ENCODE measurements at regions not wholly inside any gene's neighbourhood (a gene's known extent, or its start where the extent isn't known, plus 50 kb on each side); places are given as distances from the start of the nearest gene placed in this dataset.

DNA sequence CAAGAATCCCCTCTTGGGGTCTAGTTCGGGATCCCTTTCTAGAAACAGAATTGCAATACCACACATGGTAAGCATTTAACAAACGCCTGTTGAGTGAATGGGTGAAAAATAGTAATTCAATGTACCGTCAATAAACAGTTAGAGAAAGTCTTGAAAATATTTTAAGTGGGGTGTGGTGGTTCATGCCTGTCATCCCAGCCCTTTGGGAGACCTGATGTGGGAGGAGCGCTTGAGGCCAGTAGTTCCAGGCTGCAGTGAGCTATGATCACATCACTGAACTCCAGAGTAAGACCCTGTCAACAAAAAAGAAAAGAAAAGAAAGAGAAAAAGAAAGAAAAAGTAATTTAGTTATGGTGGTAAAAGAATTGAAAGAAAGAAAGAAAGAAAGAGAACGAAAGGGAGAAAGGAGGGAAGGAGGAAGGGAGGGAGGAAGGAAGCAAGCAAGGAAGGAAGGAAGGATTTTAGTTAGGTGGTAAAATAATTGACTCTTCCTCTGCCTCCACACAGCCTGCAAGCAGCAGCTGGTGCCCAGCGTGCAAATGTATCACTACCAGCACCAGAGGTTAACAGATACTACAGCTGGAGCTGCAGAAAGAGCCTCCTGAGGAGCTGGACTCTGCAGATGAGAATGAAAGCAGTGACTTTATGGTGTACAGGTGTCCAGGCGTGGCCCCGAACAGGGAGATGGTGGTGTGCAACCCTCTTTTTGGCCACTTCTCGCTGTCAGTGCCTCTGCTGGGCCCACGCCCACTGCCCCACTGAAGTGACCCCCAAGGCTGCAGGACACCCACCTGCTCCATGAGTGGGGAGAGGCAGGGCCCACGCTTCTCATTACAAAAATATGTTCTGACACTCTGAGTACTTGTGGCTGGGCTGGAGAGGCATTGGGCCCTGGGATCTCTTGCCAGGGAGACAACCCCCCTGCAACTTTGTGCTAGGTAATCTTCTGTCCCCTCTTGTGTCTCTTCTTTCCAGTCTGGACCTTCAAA is 135.4 kb downstream of the BAMBI start:
- DNase-seq: no peak

DNA sequence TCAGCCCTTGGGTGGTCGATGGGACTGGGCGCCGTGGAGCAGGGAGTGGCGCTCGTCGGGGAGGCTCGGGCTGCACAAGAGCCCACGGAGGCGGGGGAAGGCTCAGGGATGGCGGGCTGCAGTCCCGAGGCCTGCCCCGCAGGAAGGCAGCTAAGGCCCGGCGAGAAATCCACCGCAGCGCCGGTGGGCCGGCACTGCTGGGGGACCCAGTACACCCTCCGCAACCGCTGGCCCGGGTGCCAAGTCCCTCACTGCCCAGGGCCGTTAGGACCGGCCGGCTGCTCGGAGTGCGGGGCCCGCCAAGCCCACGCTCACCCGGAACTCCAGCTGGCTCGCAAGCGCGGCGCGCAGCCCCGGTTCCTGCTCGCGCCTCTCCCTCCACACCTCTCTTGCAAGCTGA is 138.4 kb downstream of the BAMBI start:
- DNase-seq: no peak

DNA sequence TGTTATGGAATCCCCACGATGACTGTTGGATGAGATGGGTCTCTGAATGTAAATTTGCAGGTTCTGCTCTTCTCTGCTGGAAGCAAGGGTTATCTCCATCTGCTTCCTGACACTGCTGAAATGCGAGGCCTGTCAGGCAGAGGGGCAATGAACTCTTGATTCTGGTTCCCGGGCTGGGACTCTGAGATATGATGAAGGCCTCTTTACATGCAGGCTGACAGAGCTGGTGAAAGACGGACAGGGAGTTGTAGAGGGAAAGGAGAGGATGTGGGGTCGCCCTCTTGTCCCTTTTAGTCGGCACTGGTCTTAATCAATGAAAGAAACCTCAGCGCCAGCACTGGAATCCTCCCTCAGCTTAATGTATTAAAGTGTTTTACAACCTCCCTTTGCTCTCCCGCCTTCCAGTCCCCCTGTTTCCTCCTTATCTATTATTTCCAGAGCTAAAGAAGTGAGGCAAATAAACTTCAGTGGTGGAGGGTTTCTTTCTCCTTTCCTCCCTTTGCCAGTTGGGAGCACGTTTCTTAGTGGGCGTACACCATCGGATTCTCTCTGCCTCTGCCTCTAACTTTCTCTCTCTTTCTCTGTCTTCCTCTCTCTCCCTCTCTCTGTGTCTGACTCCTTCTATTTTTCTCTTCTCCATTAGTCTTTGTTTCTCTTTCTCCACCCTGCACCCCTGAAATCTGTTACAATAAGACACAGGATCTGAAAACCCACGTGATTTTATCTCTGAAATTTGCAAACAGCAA is 145.6 kb downstream of the BAMBI start:
- no peak for DNase-seq

- DNase-seq: no peak
Observed at GRCh38 chr10:28823501-28824075, 146.3 kb downstream of the BAMBI start.

DNA sequence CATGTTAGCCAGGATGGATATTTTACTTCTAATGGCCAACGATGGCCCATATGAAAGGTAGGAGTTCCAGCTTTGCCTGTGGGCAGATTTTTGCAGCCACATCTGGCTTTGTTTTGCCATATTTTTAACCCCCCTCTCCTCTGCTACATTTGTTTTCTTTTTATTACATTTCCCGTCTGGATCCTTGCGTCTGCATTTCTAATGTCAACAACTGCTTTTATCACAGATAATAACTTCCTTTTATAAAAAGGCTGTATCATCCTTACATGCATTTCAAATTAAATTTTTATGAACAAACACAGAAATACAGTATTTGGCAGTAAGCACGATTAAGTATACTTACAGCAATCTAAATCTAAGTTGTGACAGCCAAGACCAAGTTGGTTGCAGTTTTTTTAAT is 156.0 kb downstream of the BAMBI start:
- DNase-seq: no peak

- no peak for DNase-seq
Observed at GRCh38 chr10:28836435-28836743, 159.1 kb downstream of the BAMBI start.

DNA sequence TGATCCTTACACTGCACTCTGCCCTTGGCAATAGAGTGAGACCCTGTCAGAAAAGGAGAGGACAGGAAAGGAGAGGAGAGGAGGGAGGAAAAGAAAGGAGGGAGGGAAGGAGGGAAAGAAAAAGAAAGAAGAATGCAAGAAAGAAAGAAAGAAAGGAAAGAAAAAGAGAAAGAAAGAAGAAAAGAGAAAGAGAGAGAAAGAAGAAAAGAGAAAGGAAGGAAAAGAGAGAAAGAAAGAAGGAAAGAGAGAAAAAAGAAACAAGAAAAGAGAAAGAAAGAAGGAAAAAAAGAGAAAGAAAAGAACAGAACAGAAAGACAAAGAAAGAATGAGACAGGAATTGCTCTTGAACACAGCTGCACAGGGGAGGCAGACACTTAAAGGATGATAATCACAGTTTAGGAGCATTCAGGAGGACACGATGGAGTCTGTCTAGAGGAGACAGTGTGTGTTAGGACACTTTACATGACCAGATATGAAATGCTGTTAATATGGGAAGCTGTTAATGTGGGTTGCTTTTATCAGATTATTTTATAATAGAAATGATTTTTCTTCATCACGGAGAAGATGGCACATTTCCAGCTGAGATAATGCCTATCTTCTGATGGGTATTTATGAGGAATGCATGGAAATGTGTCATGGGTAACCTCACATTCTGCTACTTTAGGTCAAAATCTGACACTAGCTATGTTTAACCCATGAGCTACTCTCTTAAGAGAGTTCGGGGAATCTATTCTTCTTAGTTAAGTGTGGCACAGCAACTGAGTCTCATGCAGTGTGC is 160.5 kb downstream of the BAMBI start:
- no peak for DNase-seq

DNA sequence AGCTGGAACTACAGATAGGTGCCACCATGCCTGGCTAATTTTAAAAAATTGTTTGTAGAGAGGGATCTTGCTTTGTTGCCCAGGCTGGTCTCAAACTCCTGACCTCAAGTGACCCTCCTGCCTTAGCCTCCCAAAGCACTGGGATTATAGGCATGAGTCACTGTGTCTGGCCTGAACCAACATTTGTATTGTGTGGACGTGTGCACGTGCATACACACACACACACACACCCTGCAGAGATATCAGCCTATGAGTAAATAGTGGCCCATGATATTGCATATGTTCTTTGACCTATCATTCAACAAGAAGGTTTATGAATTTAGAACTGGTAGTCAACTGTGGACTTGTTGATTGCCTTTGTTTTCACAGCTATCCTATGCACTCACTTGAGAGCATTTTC is 161.6 kb downstream of the BAMBI start:
- DNase-seq: no peak

DNA sequence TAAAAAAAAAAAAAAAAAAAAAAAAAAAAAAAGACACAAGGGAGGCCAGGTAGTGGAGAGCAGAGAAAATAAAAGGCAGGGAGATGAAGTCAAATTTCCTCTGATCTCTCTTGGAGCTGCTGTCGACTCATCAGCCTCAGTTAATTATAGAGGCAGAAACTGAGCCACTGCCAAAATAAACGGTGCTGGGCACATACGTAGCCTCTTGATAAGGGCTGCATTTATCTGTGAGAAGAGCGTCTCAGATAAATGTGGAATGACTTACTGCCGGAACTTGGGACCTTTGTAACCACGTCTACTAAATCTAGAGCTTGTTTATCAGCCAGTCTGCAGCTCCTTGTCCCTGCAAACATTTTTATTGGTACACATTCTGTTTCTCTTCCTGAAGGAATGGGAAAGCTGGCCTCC is 162.3 kb downstream of the BAMBI start:
- DNase-seq: no peak

GRCh38 chr10:28840202-28840601 is 162.9 kb downstream of the BAMBI start:
- DNase-seq: no peak

DNA sequence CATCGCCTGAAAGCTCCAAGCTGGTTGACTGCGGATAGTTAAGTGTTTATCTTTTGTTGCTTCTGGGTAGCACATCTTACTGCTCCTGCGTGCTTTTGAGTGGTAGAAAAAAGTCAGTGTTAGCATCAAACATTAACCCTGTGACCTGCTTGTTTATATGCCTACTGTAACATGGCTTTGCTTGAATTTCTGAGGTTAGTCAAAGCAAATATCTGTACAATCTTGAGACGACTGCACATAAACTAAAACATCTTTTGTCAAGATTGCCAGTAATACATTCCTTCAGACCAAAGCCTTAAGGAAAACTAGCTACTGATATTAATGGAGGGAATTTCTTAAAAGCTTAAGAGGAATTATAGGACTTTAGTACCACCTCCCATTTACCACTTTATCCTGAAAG is 163.7 kb downstream of the BAMBI start:
- DNase-seq: no peak

GRCh38 chr10:28841625-28842024 is 164.3 kb downstream of the BAMBI start:
- DNase-seq: no peak

GRCh38 chr10:28842321-28842720 is 165.0 kb downstream of the BAMBI start:
- no peak for DNase-seq

- DNase-seq: no peak
Observed at GRCh38 chr10:28845009-28845682, 167.8 kb downstream of the BAMBI start.

GRCh38 chr10:28849309-28849708 is 172.0 kb downstream of the BAMBI start:
- no peak for DNase-seq

DNA sequence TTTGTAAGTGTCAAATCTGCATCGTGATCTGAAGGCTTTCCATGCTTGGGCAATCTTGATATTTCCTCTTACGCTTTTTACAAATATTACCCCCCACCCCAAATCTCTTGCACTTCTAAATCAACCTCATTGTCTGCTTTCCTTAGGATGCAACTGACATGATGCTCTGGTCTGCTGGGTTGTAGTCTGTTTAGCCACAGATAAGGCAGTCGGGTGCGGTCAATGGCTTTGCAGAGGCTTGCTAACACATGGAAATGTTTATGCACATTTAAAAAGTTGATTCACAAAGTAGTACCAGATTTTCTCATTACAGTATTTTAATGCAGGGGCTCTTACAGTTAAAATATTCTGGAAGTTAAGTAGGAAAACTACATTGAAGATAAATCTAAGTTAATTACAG is 172.5 kb downstream of the BAMBI start:
- DNase-seq: no peak

DNA sequence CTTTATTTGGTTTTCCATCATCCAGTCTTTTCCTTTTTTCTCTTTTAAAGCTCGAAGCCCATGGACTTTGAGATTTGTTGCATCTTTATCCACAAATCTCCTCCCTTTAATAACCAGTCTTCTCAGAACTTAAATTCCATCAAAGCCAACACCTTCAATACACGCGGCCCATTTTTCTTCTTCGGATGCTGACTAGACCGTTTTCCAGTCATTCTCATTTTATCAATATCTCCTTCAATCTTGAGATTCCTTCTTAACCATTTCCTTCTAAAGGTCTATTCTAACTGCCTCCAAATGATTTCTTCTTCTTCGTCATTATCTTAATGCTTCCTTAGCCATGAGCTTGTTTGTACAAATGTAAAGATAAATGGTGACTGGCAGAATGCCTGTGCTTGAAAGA is 173.5 kb downstream of the BAMBI start:
- DNase-seq: no peak

DNA sequence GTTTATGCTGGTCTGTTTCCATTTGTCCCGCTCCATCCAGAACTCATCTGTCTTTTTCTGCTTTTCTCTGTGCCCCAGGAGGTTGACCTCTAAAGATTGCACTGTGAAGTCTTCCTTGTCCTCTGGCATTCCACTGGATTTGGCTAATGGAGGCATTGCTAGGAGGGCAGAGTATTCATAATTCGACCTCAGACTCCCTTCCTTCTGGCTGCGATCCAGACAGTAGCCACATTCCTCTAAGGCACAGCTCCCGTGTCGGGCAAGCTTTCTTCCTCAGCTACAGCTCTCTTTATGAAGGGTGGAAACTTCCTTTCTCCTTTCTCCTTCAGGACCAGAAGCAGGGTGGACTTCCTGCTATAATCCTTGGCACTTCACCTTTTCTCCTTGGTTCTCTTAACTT is 175.9 kb downstream of the BAMBI start:
- DNase-seq: no peak

GRCh38 chr10:28857164-28857563 is 179.8 kb downstream of the BAMBI start:
- DNase-seq: no peak

DNA sequence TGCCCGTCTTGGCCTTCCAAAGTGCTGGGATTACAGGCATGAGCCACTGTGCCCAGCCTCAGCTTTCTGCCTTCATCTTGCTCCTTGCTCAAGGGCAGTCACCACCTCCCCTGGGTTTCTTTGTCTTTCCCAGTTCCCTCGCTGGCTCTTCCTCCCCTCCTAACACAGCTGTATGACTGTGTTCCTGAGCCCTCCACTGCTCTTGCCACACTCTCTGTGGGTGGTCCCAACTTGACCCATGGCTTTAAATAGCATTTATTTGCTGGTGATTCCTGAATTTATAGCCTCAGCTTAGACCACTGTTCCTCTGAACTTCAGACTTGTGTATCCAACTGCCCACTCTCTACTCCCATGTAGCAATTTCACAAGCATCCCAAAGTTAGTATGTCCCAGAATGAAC is 181.3 kb downstream of the BAMBI start:
- no peak for DNase-seq

DNA sequence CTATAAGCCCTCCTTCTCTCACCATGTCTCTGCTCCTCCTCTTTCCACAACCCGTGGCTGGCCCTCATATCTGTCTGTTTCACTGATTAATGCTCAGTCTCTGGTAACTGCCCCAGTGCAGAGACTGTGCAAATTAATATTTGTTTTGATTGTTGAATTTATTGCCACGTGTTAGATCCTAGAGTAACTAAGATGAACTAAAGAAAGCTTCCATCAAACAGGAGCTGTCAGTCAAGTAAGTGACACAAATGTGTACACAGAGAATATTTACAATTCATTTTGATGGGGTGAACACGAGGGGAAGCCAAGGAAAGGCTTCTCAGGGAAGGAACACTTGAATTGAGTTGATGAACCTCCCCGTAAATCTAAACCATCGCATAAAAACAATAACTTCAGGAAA is 182.5 kb downstream of the BAMBI start:
- no peak for DNase-seq

DNA sequence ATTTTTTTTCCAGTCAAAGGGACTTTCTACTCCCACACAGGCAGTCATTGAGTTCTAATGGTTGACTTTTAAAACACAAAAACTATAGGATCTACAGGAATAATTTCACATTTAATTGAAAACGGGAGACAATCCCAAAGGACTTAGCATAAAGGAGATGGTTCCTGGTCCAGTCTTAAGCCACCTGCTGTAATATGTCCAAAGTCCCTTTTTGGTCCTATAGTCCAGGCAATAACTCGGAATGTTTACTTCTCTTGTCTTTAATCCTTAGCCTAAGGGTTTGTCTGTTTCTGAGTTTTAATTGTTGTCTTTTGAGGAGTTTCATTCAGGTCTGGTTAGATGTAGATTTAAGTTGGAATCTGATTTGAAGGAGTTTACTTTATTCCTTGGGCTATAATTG is 184.9 kb downstream of the BAMBI start:
- no peak for DNase-seq

Data from stimulated activated CD4-positive, alpha-beta T cell treated with anti-CD3 and anti-CD28 coated beads, Interleukin-2, amount 100 ng/mL, for 24 hours (primary cell).